ENCODE measurements at regions not wholly inside any gene's neighbourhood (a gene's known extent, or its start where the extent isn't known, plus 50 kb on each side); places are given as distances from the start of the nearest gene placed in this dataset.

GRCh38 chr3:145754605-145755289 lies 406.2 kb downstream of the PLOD2 start:
- ATAC-seq = no peak

DNA sequence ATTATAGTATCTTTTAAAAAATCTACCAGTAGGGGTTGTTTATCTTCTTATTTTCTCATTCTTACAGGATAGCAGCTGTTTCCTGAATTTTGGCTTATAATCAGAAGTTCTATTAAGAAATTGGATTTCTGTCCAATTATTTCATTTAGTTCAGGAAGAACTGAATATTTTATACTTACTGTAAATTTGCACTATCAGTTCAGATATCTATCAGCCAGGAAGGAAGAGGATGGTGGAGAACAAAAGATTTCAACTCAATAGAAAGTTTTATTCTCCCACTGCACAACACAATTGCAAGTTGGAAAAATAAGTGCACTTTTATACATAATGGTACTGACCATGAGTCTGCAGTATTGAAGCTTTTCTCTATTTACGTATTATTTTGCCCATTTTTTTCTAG lies 400.9 kb downstream of the PLOD2 start:
- Mint-ChIP-seq H3K9me3 (peaks cover 4% of the 10 kb centered on the region in 2 donors), H3K36me3 (no peaks in the 10 kb centered on the region), H3K27ac (no peak overlapping the region)
- ATAC-seq = no peak
- no peak for DNase-seq (ENCODE audit: low spot score in 2 of 2)

More at GRCh38 chr3:145754605-145755289, 406.2 kb downstream of the PLOD2 start:
- Mint-ChIP-seq H3K36me3 (no peaks in the 10 kb centered on the region), H3K27ac (no peak overlapping the region), H3K9me3 (peaks cover 4 to 11% of the 10 kb centered on the region in 2 donors)
- DNase-seq (ENCODE audit: low spot score in 2 of 2) = no peak

- ATAC-seq = no peak
These were observed 393.1 kb downstream of the PLOD2 start for GRCh38 chr3:145767909-145768308.

DNA sequence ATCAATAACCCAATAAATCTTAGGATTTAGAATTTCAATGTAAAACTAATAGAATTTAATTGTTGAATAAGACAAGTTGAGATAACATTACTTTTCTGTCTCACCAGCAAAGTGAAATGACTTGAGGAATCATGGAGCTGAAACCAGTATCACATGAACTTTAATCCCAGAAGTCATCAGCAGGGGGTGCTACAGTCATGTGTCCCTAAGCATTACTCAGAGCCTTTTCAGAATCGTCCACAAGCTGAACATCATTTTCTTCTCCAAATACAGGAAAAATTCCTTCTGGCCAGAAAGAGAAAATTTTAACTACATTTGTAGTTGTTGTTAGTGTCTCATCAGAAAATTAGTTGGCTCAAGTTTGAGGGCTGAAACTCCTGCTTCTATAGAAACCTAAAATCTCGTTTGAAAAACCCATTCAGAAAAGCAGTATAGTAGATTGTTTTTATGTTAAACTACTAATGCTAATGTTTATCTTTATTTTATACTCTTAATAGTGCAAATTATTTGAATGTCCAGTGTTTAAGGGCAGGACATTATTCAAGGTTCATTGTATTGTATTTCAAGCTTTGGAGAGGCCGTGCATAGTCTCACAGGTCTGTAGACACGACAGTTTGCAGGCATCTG lies 384.1 kb downstream of the PLOD2 start:
- H3K27ac Mint-ChIP-seq = no peak overlapping the region
- H3K36me3 Mint-ChIP-seq = no peaks in the 10 kb centered on the region
- ATAC-seq = no peak
- peaks cover 4 to 9% of the 10 kb centered on the region in 2 donors for H3K9me3 Mint-ChIP-seq
- peak in 1 of 2 donors; percentile 2 for DNase-seq (ENCODE audit: low spot score in 2 of 2)

More at GRCh38 chr3:145767909-145768308, 393.1 kb downstream of the PLOD2 start:
- H3K27ac Mint-ChIP-seq = no peak overlapping the region
- no peak for DNase-seq (ENCODE audit: low spot score in 2 of 2)
- no peaks in the 10 kb centered on the region for H3K36me3 Mint-ChIP-seq
- H3K9me3 Mint-ChIP-seq = peaks cover 5% of the 10 kb centered on the region in 2 donors

DNA sequence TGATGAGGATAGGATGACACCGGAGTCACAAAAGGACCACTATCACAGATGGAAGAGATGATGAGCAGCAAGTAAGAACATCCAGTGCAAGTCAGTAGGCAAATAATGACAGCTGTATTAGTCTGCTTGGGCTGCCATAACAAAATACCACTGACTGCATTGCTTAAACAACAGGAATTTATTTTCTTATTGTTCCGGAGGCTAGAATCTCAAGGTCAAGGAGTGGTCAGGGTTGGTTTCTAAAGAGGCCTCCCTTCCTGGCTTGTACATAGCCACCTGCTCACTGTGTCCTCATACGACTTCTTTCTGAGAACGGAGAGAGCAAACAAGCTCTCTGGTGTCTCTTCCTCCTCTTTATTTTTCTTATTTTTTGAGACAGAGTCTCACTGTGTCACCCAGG lies 380.7 kb downstream of the PLOD2 start:
- H3K27ac Mint-ChIP-seq = no peak overlapping the region
- H3K9me3 Mint-ChIP-seq = peaks cover 3 to 5% of the 10 kb centered on the region in 2 donors
- DNase-seq (ENCODE audit: low spot score in 2 of 2) = no peak
- no peaks in the 10 kb centered on the region for H3K36me3 Mint-ChIP-seq
- no peak for ATAC-seq

DNA sequence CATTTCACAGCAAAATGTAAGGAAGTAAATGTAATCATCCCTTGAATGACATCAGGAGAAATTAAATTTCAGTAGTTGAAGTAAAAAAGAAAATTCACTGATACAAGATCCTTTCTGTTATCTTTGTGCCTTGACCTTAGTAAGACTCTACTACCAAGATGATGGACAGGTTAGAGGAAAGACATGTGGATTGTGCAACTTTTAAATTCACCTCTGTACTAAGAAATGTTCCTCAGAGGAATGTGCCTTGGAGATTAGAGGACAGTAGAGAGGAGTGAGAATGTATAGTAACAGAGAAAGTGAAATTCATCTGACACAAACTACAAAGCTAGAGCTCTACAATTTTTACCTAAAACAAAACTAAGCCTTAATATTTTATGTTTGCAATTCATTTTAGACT lies 375.3 kb downstream of the PLOD2 start:
- Mint-ChIP-seq H3K9me3 (peaks cover 5 to 11% of the 10 kb centered on the region in 2 donors), H3K27ac (no peak overlapping the region), H3K36me3 (no peaks in the 10 kb centered on the region)
- ATAC-seq (no peak), DNase-seq (ENCODE audit: low spot score in 2 of 2) (no peak)

GRCh38 chr3:145798007-145798406 lies 363.0 kb downstream of the PLOD2 start:
- ATAC-seq (no peak), DNase-seq (ENCODE audit: low spot score in 2 of 2) (no peak)
- peaks cover 33 to 39% of the 10 kb centered on the region in 2 donors for H3K9me3 Mint-ChIP-seq
- peaks cover 0 to 11% of the 10 kb centered on the region in 2 donors for H3K36me3 Mint-ChIP-seq
- H3K27ac Mint-ChIP-seq = no peak overlapping the region

DNA sequence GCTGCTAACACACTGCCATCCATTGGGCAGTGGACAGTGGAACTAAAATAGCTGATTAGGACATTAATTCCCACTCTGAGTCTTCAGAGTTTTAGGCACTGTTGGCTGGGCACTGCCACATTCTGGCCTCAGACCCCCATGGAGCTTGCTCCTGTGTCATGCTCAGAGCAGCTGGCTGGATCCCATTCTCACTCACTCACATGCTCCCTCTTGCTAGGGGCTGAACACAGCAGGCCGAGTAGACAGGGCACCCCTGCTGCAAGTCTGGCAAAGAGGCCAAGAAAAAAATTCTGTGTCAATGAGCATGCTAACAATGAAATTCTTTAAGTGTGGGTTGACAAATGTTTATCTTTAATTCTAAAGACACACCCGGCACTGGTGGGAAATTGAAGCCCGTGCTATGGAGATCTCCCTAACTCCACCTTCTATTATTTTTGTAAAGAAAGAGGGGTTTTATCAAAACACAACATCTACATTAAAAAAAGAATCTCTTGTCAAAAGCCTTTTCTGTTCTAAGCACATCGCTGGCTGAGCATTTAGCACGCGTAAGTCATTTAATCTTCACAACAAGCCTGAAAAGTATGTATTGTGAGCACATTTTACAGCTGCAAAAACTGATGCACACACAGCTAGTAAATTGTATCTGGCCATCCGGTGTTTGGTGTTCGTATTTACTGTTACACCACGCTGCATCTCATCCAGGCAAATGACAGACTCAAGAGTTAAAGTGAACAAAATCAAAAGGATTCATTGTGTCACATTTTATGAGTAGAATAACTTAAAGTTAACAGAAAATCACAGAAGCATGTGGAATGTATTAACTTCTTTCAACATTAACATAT lies 362.1 kb downstream of the PLOD2 start:
- Mint-ChIP-seq H3K9me3 (peaks cover 29 to 39% of the 10 kb centered on the region in 2 donors), H3K27ac (no peak overlapping the region), H3K36me3 (peaks cover 0 to 11% of the 10 kb centered on the region in 2 donors)
- no peak for DNase-seq (ENCODE audit: low spot score in 2 of 2)
- no peak for ATAC-seq

DNA sequence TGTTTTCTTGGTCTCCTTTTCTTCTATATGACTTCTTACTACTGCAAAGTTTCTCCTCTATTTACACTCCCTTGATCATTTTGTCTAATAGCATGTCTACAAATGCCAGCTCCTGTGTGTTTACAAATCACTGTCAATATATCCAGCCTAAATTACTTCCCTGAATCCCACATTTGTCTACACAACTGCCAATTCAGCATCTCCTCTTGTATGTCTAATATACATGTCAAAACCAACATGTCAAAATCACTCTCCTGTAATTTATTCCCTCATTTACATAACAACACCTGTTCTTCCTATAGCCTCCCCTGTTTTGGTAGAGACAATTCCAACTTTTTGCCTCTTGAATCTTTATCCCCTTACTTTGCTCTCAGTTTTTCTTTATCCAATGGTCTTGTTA lies 359.3 kb downstream of the PLOD2 start:
- Mint-ChIP-seq H3K36me3 (no peaks in the 10 kb centered on the region), H3K27ac (no peak overlapping the region), H3K9me3 (peaks cover 15 to 21% of the 10 kb centered on the region in 2 donors)
- no peak for ATAC-seq
- DNase-seq (ENCODE audit: low spot score in 2 of 2) = no peak

GRCh38 chr3:145807990-145808389 lies 353.0 kb downstream of the PLOD2 start:
- Mint-ChIP-seq H3K9me3 (peaks cover 0 to 7% of the 10 kb centered on the region in 2 donors), H3K27ac (no peak overlapping the region), H3K36me3 (no peaks in the 10 kb centered on the region)
- DNase-seq (ENCODE audit: low spot score in 2 of 2) (no peak), ATAC-seq (no peak)

DNA sequence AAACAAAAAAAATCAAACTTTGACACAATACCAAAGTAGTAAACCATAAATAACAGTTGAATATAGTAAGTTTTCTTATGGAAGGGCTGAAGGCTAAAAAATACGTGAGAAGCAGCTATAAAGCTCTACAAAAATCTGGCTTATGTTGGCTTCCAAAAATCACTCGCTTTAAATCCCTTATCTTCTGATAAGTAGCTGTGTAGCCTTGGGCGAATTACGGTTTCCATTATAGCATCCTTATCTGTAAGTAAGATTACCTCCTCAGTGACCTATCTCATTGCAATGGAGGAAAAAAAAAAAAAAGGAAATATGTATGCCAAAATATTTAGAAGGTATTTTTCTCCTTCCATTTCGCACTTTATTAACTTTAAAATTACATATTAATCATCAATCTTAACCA lies 348.6 kb downstream of the PLOD2 start:
- Mint-ChIP-seq H3K9me3 (peaks cover 3 to 7% of the 10 kb centered on the region in 2 donors), H3K36me3 (no peaks in the 10 kb centered on the region), H3K27ac (no peak overlapping the region)
- ATAC-seq (no peak), DNase-seq (ENCODE audit: low spot score in 2 of 2) (no peak)

DNA sequence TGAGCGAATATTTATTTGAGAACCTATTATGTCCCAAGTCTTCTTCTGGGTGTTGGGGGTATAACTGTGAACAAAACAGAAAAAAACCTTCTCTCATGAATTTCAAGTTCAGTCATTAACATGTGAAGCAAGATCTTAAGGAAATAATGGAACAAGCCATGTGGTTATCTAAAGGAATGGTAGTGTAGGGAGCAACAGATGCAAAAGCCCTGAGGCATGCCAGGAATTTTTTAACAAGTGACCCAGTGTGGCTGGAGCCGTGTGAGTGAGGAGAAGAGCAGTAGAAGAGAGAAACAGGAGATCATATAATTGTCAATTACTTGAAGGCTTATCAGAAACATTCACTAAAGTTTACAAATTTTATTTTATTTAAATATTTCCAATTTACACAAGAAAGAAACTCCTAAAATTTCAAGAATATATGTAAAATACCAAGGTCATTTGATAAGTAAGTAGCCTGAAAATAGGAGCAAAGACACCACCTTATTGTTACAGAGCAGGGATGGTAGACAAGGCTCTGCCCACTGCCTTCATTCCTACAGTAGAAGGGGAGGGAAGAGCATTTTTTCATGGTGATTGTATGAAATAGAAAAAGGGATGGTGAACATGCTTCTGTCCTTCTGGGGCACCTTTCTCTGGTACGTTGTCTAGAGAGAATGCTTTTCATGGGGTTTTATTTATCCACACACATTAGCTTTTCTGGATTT lies 345.1 kb downstream of the PLOD2 start:
- Mint-ChIP-seq H3K27ac (no peak overlapping the region), H3K9me3 (peaks cover 0 to 13% of the 10 kb centered on the region in 2 donors), H3K36me3 (no peaks in the 10 kb centered on the region)
- ATAC-seq = no peak
- no peak for DNase-seq (ENCODE audit: low spot score in 2 of 2)

DNA sequence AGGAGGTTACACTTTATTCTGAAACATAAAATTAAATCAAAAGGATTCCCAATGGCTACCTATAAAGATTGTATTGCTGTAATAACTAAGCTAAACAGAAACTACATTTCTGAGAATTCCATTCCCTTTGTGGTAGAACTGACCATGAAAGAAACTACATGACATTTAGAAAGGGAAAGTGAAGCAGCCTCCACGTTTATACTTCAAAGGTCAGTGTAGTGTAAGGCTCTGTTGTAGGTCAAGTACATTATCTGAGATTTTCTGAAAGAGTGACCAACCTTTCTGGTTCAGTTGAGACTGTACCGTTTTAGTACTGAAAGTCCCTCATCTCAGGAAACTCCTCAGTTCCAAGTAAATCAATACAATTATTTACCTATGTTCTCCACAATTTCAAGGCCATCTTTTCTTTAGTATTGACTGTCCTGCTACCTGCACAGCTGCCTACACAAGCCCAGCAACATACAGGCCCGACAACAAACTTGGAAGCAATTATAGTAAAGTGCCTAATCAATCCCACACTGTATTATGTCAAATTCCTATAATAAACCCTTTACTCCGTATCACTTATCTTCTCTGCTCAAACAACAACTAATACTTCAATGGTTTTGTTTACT lies 343.0 kb downstream of the PLOD2 start:
- ATAC-seq = no peak
- Mint-ChIP-seq H3K27ac (no peak overlapping the region), H3K36me3 (no peaks in the 10 kb centered on the region)

GRCh38 chr3:145820170-145820569 lies 340.8 kb downstream of the PLOD2 start:
- ATAC-seq (no peak), DNase-seq (ENCODE audit: low spot score in 2 of 2) (no peak)
- H3K36me3 Mint-ChIP-seq = peaks cover 0 to 7% of the 10 kb centered on the region in 2 donors
- no peak overlapping the region for H3K27ac Mint-ChIP-seq
- peaks cover 8 to 19% of the 10 kb centered on the region in 2 donors for H3K9me3 Mint-ChIP-seq

More for the DNA sequence above, 343.0 kb downstream of the PLOD2 start:
- DNase-seq (ENCODE audit: low spot score in 2 of 2) = no peak
- H3K9me3 Mint-ChIP-seq = peaks cover 0 to 13% of the 10 kb centered on the region in 2 donors

DNA sequence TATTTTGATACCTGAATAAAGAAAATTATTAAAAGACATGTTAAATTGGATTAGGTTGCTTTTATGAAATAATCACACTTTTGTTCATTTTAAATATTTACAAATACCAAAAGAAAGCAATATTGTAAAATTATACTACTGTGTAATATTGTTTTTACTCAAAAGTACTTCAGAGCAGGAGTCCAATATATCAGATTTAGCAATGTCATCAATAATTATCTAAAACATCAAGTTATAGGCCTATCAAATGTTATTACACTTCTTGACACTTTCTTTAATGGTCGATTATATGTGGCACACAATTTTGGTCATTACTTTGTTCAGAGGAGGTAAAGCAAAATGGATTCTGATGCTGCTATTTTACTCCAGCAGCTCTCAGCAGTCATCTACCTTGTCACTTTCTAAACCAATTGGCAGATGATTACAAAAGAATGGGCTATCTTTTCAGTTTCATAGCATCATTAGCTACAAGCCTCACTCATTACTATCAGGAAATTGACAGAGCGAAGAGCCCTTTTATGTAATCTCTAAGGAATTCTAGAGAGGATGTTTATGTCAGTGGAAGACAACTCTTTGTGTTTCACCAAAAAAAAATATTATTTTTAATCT lies 318.6 kb downstream of the PLOD2 start:
- DNase-seq (ENCODE audit: low spot score in 2 of 2) (no peak), ATAC-seq (no peak)
- H3K36me3 Mint-ChIP-seq = no peaks in the 10 kb centered on the region
- H3K9me3 Mint-ChIP-seq = peaks cover 9 to 13% of the 10 kb centered on the region in 2 donors
- no peak overlapping the region for H3K27ac Mint-ChIP-seq

GRCh38 chr3:145843561-145843960 lies 317.4 kb downstream of the PLOD2 start:
- Mint-ChIP-seq H3K27ac (no peak overlapping the region), H3K36me3 (no peaks in the 10 kb centered on the region), H3K9me3 (peaks cover 9 to 13% of the 10 kb centered on the region in 2 donors)
- no peak for ATAC-seq
- no peak for DNase-seq (ENCODE audit: low spot score in 2 of 2)

Measured in activated naive CD4-positive, alpha-beta T cell treated with anti-CD3 and anti-CD28 coated beads, Interleukin-2, amount 50 U/mL, for 72 hours (primary cell).